ENCODE measurements at regions not wholly inside any gene's neighbourhood (a gene's known extent, or its start where the extent isn't known, plus 50 kb on each side); places are given as distances from the start of the nearest gene placed in this dataset.

- no peak for TF ChIP-seq REST (IDR thresholded peaks at IDR 0.05; ENCODE audit: insufficient replicate concordance, low read depth)
- TF ChIP-seq CTCF (IDR thresholded peaks at IDR 0.05; ENCODE audit: insufficient read depth, low read length) = peak; percentile 3
These were observed 112.5 kb upstream of the ATP6AP2 start for GRCh38 chrX:40468033-40468846.
